ENCODE measurements at regions not wholly inside any gene's neighbourhood (a gene's known extent, or its start where the extent isn't known, plus 50 kb on each side); places are given as distances from the start of the nearest gene placed in this dataset.

GRCh38 chr7:52273685-52274610, 761.5 kb upstream of the POM121L12 start:
- H2BK120ac ChIP-seq (replicated peaks; ENCODE audit: low read depth, low read length): no peak overlapping the region
- no peaks in the 10 kb centered on the region for H3K36me3 ChIP-seq (ENCODE audit: control insufficient read depth in 2 of 4, insufficient read depth in 4 of 4, low read length in 3 of 4)
- CTCF ChIA-PET (ENCODE audit: partially characterized antibody): interaction anchor here (0.7 to 1.4 kb wide), 3 partner anchors 11 to 518 kb away, joined by 3 to 6 read pairs (median 4); no protein-coding TSS in a partner anchor
- no peak overlapping the region for H3K56ac ChIP-seq (replicated peaks; ENCODE audit: insufficient read length, low read depth, low read length)
- H3K27ac ChIP-seq (ENCODE audit: low read depth, low read length): no peak overlapping the region
- no peak overlapping the region; the same call in 1 of the 2 replicates for H4K8ac ChIP-seq (ENCODE audit: extremely low read depth, insufficient read depth, low read length)
- no peaks in the 10 kb centered on the region for H3K79me2 ChIP-seq (ENCODE audit: control insufficient read depth in 1 of 2, insufficient read depth in 2 of 2, low read length in 2 of 2)
- no peaks in the 10 kb centered on the region for H3K27me3 ChIP-seq (replicated peaks in 1 of 4; ENCODE audit: control insufficient read depth in 3 of 4, extremely low read depth in 1 of 4, insufficient read depth in 3 of 4, low read length in 3 of 4)
- H3K4me2 ChIP-seq (ENCODE audit: insufficient read depth in 1 of 2, low read depth in 2 of 2, low read length in 2 of 2): no peak overlapping the region
- no peak overlapping the region for H2BK20ac ChIP-seq (ENCODE audit: low read length)
- no peaks in the 10 kb centered on the region for H3K4me1 ChIP-seq (replicated peaks in 1 of 4; ENCODE audit: control insufficient read depth in 3 of 4, insufficient read depth in 4 of 4, low read length in 3 of 4)
- H3K23ac ChIP-seq (ENCODE audit: insufficient read length): no peak overlapping the region
- POLR2A ChIA-PET (ENCODE audit: partially characterized antibody): no interaction called here
- H2BK5ac ChIP-seq (ENCODE audit: low read depth, low read length): no peak overlapping the region
- H2BK12ac ChIP-seq (ENCODE audit: low read depth, low read length): no peak overlapping the region
- 96% methylated on average over 57 of the region's 60 CpGs; no CpG with 5 or more reads in 1 of the 2 experiments for WGBS, 2 experiments (ENCODE audit: extremely low coverage in 1 of 2, insufficient coverage in 1 of 2, insufficient read length in 1 of 2, insufficient replicate concordance in 2 of 2, low coverage in 1 of 2, low lambda C conversion rate in 2 of 2, missing lambda C conversion rate in 1 of 2)
- no peak overlapping the region for H2BK15ac ChIP-seq (ENCODE audit: low read length)
- no peaks in the 10 kb centered on the region for H3K79me1 ChIP-seq (ENCODE audit: low read depth, low read length)
- H4K91ac ChIP-seq (replicated peaks; ENCODE audit: insufficient read length, low read length): no peak overlapping the region
- H3K9me3 ChIP-seq (ENCODE audit: insufficient read depth in 2 of 2, low read depth in 1 of 2, low read length in 1 of 2): peaks cover 0 to 9% of the 10 kb centered on the region in 2 experiments; a peak in 1 of 4 replicates
- H3K18ac ChIP-seq (ENCODE audit: extremely low read depth, low read length): no peak overlapping the region
- H3K4ac ChIP-seq (replicated peaks; ENCODE audit: insufficient read length, low read depth, low read length): no peak overlapping the region
- DNase-seq (ENCODE audit: low read depth in 1 of 2, low spot score in 2 of 2) (peak; percentile 38 to 62), FAIRE-seq (no peak)
- no peaks in the 10 kb centered on the region for H3K23me2 ChIP-seq (ENCODE audit: low read depth, low read length)
- H3K14ac ChIP-seq (ENCODE audit: insufficient read length): no peak overlapping the region
- no peak overlapping the region for H2AFZ ChIP-seq (ENCODE audit: low read length)
- no peak overlapping the region for H3K4me3 ChIP-seq (ENCODE audit: extremely low read depth in 1 of 4, insufficient read depth in 2 of 4, low read depth in 3 of 4, low read length in 4 of 4)
- H4K5ac ChIP-seq (ENCODE audit: insufficient read length, low read depth, low read length): no peak overlapping the region
- H2AK5ac ChIP-seq (ENCODE audit: low read depth, low read length): no peak overlapping the region
- H4K20me1 ChIP-seq (replicated peaks in 1 of 2; ENCODE audit: control insufficient read depth in 1 of 2, insufficient read depth in 2 of 2, low read length in 2 of 2): no peaks in the 10 kb centered on the region
- no peak overlapping the region for H3K9ac ChIP-seq (replicated peaks in 1 of 4; ENCODE audit: extremely low read depth in 1 of 4, low read depth in 3 of 4, low read length in 3 of 4)
- TF ChIP-seq SIN3A (conservative IDR thresholded peaks at IDR 0.05 in 1 of 2, IDR thresholded peaks at IDR 0.05 in 1 of 2; ENCODE audit: low read depth in 1 of 2, low read length in 2 of 2): no peak
- TF ChIP-seq POU5F1 (IDR thresholded peaks at IDR 0.05; ENCODE audit: low read depth, low read length): no peak
- TF ChIP-seq PHF8 (conservative IDR thresholded peaks at IDR 0.05; ENCODE audit: low read depth, low read length): no peak
- no peak for TF ChIP-seq CREB1 (IDR thresholded peaks at IDR 0.05)
- TF ChIP-seq ASH2L (IDR thresholded peaks at IDR 0.05; ENCODE audit: low read length): no peak
- TF ChIP-seq RXRA (IDR thresholded peaks at IDR 0.05; ENCODE audit: insufficient read depth, low read depth, low read length): no peak
- peak; percentile 17 for TF ChIP-seq TAF7 (optimal IDR thresholded peaks at IDR 0.05; ENCODE audit: borderline replicate concordance, low read depth, low read length)
- TF ChIP-seq, protein P1, sequence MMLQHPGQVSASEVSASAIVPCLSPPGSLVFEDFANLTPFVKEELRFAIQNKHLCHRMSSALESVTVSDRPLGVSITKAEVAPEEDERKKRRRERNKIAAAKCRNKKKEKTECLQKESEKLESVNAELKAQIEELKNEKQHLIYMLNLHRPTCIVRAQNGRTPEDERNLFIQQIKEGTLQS (IDR thresholded peaks at IDR 0.05; ENCODE audit: insufficient read depth, low read depth, low read length): no peak
- TF ChIP-seq CTCF (IDR thresholded peaks at IDR 0.05; ENCODE audit: control extremely low read depth in 1 of 3, insufficient read depth in 1 of 3, low read depth in 1 of 3, low read length in 3 of 3): peak; percentile 29 to 44 (median 35)

All from H1 (cell line).